HEK293 (cell line): ENCODE measurements at regions not wholly inside any gene's neighbourhood (a gene's known extent, or its start where the extent isn't known, plus 50 kb on each side); places are given as distances from the start of the nearest gene placed in this dataset.

Experiments
- CTCF ChIA-PET: fragments of 350-600 bp; formaldehyde crosslinking; extraction: SDS; loops from one replicate; lab custom pipeline; 2021; ENCODE audit warnings: antibody characterized with exemption; lab: Yijun Ruan, JAX
- POLR2A ChIA-PET: fragments of 300-600 bp; formaldehyde crosslinking; extraction: SDS; loops from one replicate; lab custom pipeline; 2020; ENCODE audit warnings: antibody characterized with exemption, inconsistent platforms; lab: Yijun Ruan, JAX
- H3K27ac ChIP-seq: fragments of 200-500 bp; sonication (Bioruptor generic); 2 replicates; pipeline ENCODE4 v1.5.1; 2014; ENCODE audit warnings: low read depth, low read length, control low read depth, inconsistent platforms; ENCODE audit errors: extremely low read depth
- H3K36me3 ChIP-seq, 2 experiments: fragments of 200-500 bp in 1 of 2; sonication (Bioruptor generic) in 1 of 2; 1 replicate in 1 of 2; 2 replicates in 1 of 2; pipeline ENCODE4 v1.5.1; 2014 to 2017; ENCODE audit warnings: inconsistent platforms in 2 of 2, low read length in 2 of 2; ENCODE audit not compliant: control insufficient read depth in 2 of 2, insufficient read depth in 1 of 2
- H3K4me1 ChIP-seq: fragments of 200-500 bp; sonication (Bioruptor generic); 2 replicates; pipeline ENCODE4 v1.5.1; 2014; ENCODE audit warnings: mild to moderate bottlenecking, low read length, inconsistent platforms; ENCODE audit not compliant: control insufficient read depth, insufficient read depth
- H3K4me3 ChIP-seq: 2 replicates; pipeline ENCODE4 v1.5.1; 2011; ENCODE audit warnings: low read depth, mild to moderate bottlenecking, control low read depth, low read length, moderate library complexity
- H3K9me3 ChIP-seq: fragments of 200-500 bp; sonication (Bioruptor generic); 2 replicates; pipeline ENCODE4 v1.5.1; 2014; ENCODE audit warnings: low read depth, low read length, inconsistent platforms; ENCODE audit not compliant: control insufficient read depth, insufficient read depth
- BCL11B ChIP-seq: fragments of 450-650 bp; formaldehyde crosslinking; IDR thresholded peaks from 2 replicates; pipeline ENCODE4 v1.5.1; 2016; ENCODE audit warnings: low read depth, missing biosample characterization, missing genetic modification characterization
- KLF8 ChIP-seq: fragments of 450-650 bp; formaldehyde crosslinking; IDR thresholded peaks from 2 replicates; pipeline ENCODE4 v1.5.1; 2016; ENCODE audit warnings: missing biosample characterization, missing genetic modification characterization
- OVOL3 ChIP-seq: fragments of 450-650 bp; formaldehyde crosslinking; IDR thresholded peaks from 2 replicates; pipeline ENCODE4 v1.5.1; 2016; ENCODE audit warnings: missing biosample characterization, missing genetic modification characterization
- PRDM1 ChIP-seq: fragments of 450-650 bp; formaldehyde crosslinking; IDR thresholded peaks from 2 replicates; pipeline ENCODE4; 2016; ENCODE audit warnings: missing biosample characterization, missing genetic modification characterization
- PRDM10 ChIP-seq: fragments of 450-650 bp; formaldehyde crosslinking; IDR thresholded peaks from 2 replicates; pipeline ENCODE4 v1.5.1; 2016; ENCODE audit warnings: missing biosample characterization, missing genetic modification characterization
- PRDM6 ChIP-seq: fragments of 450-650 bp; formaldehyde crosslinking; IDR thresholded peaks from 2 replicates; pipeline ENCODE4 v1.5.1; 2017; ENCODE audit warnings: missing biosample characterization, missing genetic modification characterization
- WT1 ChIP-seq: fragments of 450-650 bp; formaldehyde crosslinking; IDR thresholded peaks from 2 replicates; pipeline ENCODE4 v1.5.1; 2016; ENCODE audit warnings: missing biosample characterization, missing genetic modification characterization
- ZNF19 ChIP-seq: fragments of 450-650 bp; formaldehyde crosslinking; IDR thresholded peaks from 2 replicates; pipeline ENCODE4; 2016; ENCODE audit warnings: missing biosample characterization, missing genetic modification characterization, low read depth
- ZNF26 ChIP-seq: fragments of 450-650 bp; formaldehyde crosslinking; IDR thresholded peaks from 2 replicates; pipeline ENCODE4 v1.5.1; 2016; ENCODE audit warnings: missing biosample characterization, missing genetic modification characterization
- ZNF302 ChIP-seq: fragments of 450-650 bp; formaldehyde crosslinking; IDR thresholded peaks from 2 replicates; pipeline ENCODE4 v1.5.1; 2016; ENCODE audit warnings: missing biosample characterization, missing genetic modification characterization, low read depth
- ZNF354C ChIP-seq: fragments of 450-650 bp; formaldehyde crosslinking; IDR thresholded peaks from 2 replicates; pipeline ENCODE4 v1.5.1; 2016; ENCODE audit warnings: missing biosample characterization, missing genetic modification characterization, low read depth, borderline replicate concordance
- ZNF501 ChIP-seq: fragments of 450-650 bp; formaldehyde crosslinking; IDR thresholded peaks from 2 replicates; pipeline ENCODE4 v1.5.1; 2016; ENCODE audit warnings: missing biosample characterization, missing genetic modification characterization
- ZNF548 ChIP-seq: fragments of 450-650 bp; formaldehyde crosslinking; IDR thresholded peaks from 2 replicates; pipeline ENCODE4 v1.5.1; 2016; ENCODE audit warnings: missing biosample characterization, missing genetic modification characterization
- ZNF600 ChIP-seq: fragments of 450-650 bp; formaldehyde crosslinking; IDR thresholded peaks from 2 replicates; pipeline ENCODE4 v1.5.1; 2016; ENCODE audit warnings: missing biosample characterization, missing genetic modification characterization
- ZNF670 ChIP-seq: fragments of 450-650 bp; formaldehyde crosslinking; IDR thresholded peaks from 2 replicates; pipeline ENCODE4 v1.5.1; 2016; ENCODE audit warnings: missing biosample characterization, missing genetic modification characterization, low read depth
- ZNF768 ChIP-seq: fragments of 450-650 bp; formaldehyde crosslinking; IDR thresholded peaks from 2 replicates; pipeline ENCODE4 v1.5.1; 2018; ENCODE audit warnings: missing biosample characterization, mild to moderate bottlenecking, missing genetic modification characterization
- ZNF791 ChIP-seq: fragments of 450-650 bp; formaldehyde crosslinking; IDR thresholded peaks from 2 replicates; pipeline ENCODE4 v1.5.1; 2016; ENCODE audit warnings: missing biosample characterization, missing genetic modification characterization
- ZSCAN4 ChIP-seq: fragments of 450-650 bp; formaldehyde crosslinking; IDR thresholded peaks from 2 replicates; pipeline ENCODE4 v1.5.1; 2017; ENCODE audit warnings: missing biosample characterization, missing genetic modification characterization

- TF ChIP-seq ZNF26 (no peak), ZNF19 (tag by site-specific recombination) (no peak), PRDM1 (tag by site-specific recombination) (no peak), BCL11B (no peak), ZNF670 (tag by site-specific recombination) (no peak)
- TF ChIP-seq, all 188 proteins: peak for 0
These were observed 204.3 kb upstream of the GBE1 start (continued) for GRCh38 chr3:81965696-81966095.

GRCh38 chr3:81962396-81962795 lies 201.0 kb upstream of the GBE1 start:
- no peaks in the 10 kb centered on the region for H3K4me1 ChIP-seq
- CTCF ChIA-PET, result no interaction called here
- H3K36me3 ChIP-seq, result no peaks in the 10 kb centered on the region
- H3K9me3 ChIP-seq, result no peaks in the 10 kb centered on the region
- no peak for TF ChIP-seq ZSCAN4 (tag by site-specific recombination)
- POLR2A ChIA-PET, result no interaction called here
- no peak overlapping the region for H3K27ac ChIP-seq
- H3K4me3 ChIP-seq, result no peak overlapping the region

GRCh38 chr3:81958972-81959640 lies 197.7 kb upstream of the GBE1 start:
- ChIA-PET POLR2A (no interaction called here), CTCF (no interaction called here)
- Histone ChIP-seq H3K27ac (no peak overlapping the region), H3K9me3 (no peaks in the 10 kb centered on the region), H3K4me1 (no peaks in the 10 kb centered on the region), H3K4me3 (no peak overlapping the region), H3K36me3 (no peaks in the 10 kb centered on the region)
- TF ChIP-seq PRDM10 (tag by site-specific recombination) (no peak), PRDM6 (no peak), KLF8 (tag by site-specific recombination) (no peak), ZNF354C (tag by site-specific recombination) (no peak)

- POLR2A ChIA-PET, result no interaction called here
- CTCF ChIA-PET, result interaction anchor here (0.6 kb wide), 2 partner anchors 103 to 407 kb away, joined by 3 to 4 read pairs; no protein-coding TSS in a partner anchor
- TF ChIP-seq OVOL3 (tag by site-specific recombination), result no peak
- TF ChIP-seq ZNF501 (tag by site-specific recombination), result no peak
- TF ChIP-seq ZNF791 (tag by site-specific recombination), result no peak
- no peak for TF ChIP-seq ZNF768
- TF ChIP-seq ZNF302 (tag by site-specific recombination), result no peak
- no peak for TF ChIP-seq ZNF548 (tag by site-specific recombination)
- no peak for TF ChIP-seq WT1 (tag by site-specific recombination)
- TF ChIP-seq ZNF600, result no peak
- Histone ChIP-seq H3K9me3 (no peaks in the 10 kb centered on the region), H3K4me1 (no peaks in the 10 kb centered on the region), H3K4me3 (no peak overlapping the region), H3K27ac (no peak overlapping the region), H3K36me3 (no peaks in the 10 kb centered on the region)
These were observed 194.4 kb upstream of the GBE1 start for GRCh38 chr3:81955878-81956277.
